Left ventricle myocardium inferior (tissue), 1 donor: ENCODE measurements at regions not wholly inside any gene's neighbourhood (a gene's known extent, or its start where the extent isn't known, plus 50 kb on each side); places are given as distances from the start of the nearest gene placed in this dataset.

ENCODE experiments used
- DNase-seq: peaks from one replicate; pipeline ENCODE4 v3.0.0-alpha.2; 2020
- H3K27ac ChIP-seq: fragments of 200-600 bp; replicated peaks from 2 replicates; pipeline ENCODE4 v1.8.0; 2021
- H3K27me3 ChIP-seq: fragments of 200-600 bp; 2 replicates; pipeline ENCODE4 v1.8.0; 2021; ENCODE audit warnings: low read depth
- H3K36me3 ChIP-seq: fragments of 200-600 bp; 2 replicates; pipeline ENCODE4 v1.8.0; 2021
- H3K4me1 ChIP-seq: fragments of 200-600 bp; 2 replicates; pipeline ENCODE4 v1.8.0; 2021
- H3K4me3 ChIP-seq: fragments of 200-600 bp; 2 replicates; pipeline ENCODE4 v1.8.0; 2021; ENCODE audit warnings: mild to moderate bottlenecking, moderate library complexity
- H3K9me3 ChIP-seq: fragments of 200-600 bp; replicated peaks from 2 replicates; pipeline ENCODE4 v1.8.0; 2021
- CTCF ChIP-seq: fragments of 200-600 bp; IDR thresholded peaks from 2 replicates; pipeline ENCODE4 v1.8.0; 2021; ENCODE audit warnings: antibody characterized with exemption, mild to moderate bottlenecking, borderline replicate concordance
- intact Hi-C: fragments of 100-400 bp; cut with micrococcal nuclease; formaldehyde crosslinking; loops from one replicate; pipeline ENCODE4 v1.11.0; 2022
- donor health status: DM: no; HTN: yes; CAD: no; lungs with severe emphysema.

GRCh38 chr4:11700751-11701226 is 272.1 kb upstream of the HS3ST1 start:
- Histone ChIP-seq H3K36me3 (no peaks in the 10 kb centered on the region), H3K27me3 (no peaks in the 10 kb centered on the region), H3K4me3 (no peak overlapping the region), H3K4me1 (peaks cover 17% of the 10 kb centered on the region), H3K9me3 (no peaks in the 10 kb centered on the region), H3K27ac (no peak overlapping the region)
- intact Hi-C loops = no loop called here
- no peak for DNase-seq
- TF ChIP-seq CTCF = no peak

- intact Hi-C loops = no loop called here
- H3K4me3 ChIP-seq = no peak overlapping the region
- H3K27me3 ChIP-seq = no peaks in the 10 kb centered on the region
- no peak for TF ChIP-seq CTCF
- no peak for DNase-seq
- H3K4me1 ChIP-seq = peaks cover 17% of the 10 kb centered on the region
- peaks cover 7% of the 10 kb centered on the region for H3K9me3 ChIP-seq
- H3K36me3 ChIP-seq = peaks cover 4% of the 10 kb centered on the region
- H3K27ac ChIP-seq = peak overlapping the region; percentile 38
Measured at GRCh38 chr4:11698846-11699590, 270.3 kb upstream of the HS3ST1 start.

GRCh38 chr4:11698033-11698432 is 269.3 kb upstream of the HS3ST1 start:
- Histone ChIP-seq H3K27ac (peak overlapping the region; percentile 38), H3K4me1 (peaks cover 17% of the 10 kb centered on the region), H3K36me3 (peaks cover 6% of the 10 kb centered on the region), H3K27me3 (no peaks in the 10 kb centered on the region), H3K9me3 (peaks cover 17% of the 10 kb centered on the region), H3K4me3 (no peak overlapping the region)
- intact Hi-C loops = no loop called here
- no peak for DNase-seq
- TF ChIP-seq CTCF = no peak

GRCh38 chr4:11693693-11694092 is 265.0 kb upstream of the HS3ST1 start:
- H3K27me3 ChIP-seq = no peaks in the 10 kb centered on the region
- peaks cover 23% of the 10 kb centered on the region for H3K9me3 ChIP-seq
- peaks cover 12% of the 10 kb centered on the region for H3K4me1 ChIP-seq
- DNase-seq = no peak
- H3K4me3 ChIP-seq = no peak overlapping the region
- no peak for TF ChIP-seq CTCF
- intact Hi-C loops = no loop called here
- peaks cover 6% of the 10 kb centered on the region for H3K36me3 ChIP-seq
- no peak overlapping the region for H3K27ac ChIP-seq

GRCh38 chr4:11691236-11691635 is 262.5 kb upstream of the HS3ST1 start:
- Histone ChIP-seq H3K27ac (no peak overlapping the region), H3K36me3 (peaks cover 6% of the 10 kb centered on the region), H3K4me3 (no peak overlapping the region), H3K27me3 (no peaks in the 10 kb centered on the region), H3K9me3 (peaks cover 23% of the 10 kb centered on the region), H3K4me1 (no peaks in the 10 kb centered on the region)
- no peak for DNase-seq
- no peak for TF ChIP-seq CTCF
- intact Hi-C loops = no loop called here
